ENCODE measurements at regions not wholly inside any gene's neighbourhood (a gene's known extent, or its start where the extent isn't known, plus 50 kb on each side); places are given as distances from the start of the nearest gene placed in this dataset.

- no peak for DNase-seq (ENCODE audit: low read depth in 1 of 2, low spot score in 1 of 2)
- TF ChIP-seq JUND (IDR thresholded peaks at IDR 0.05; ENCODE audit: low read depth), result no peak
- in situ Hi-C loops (cut with HindIII; ENCODE audit: low pct_unique_long_range_greater_than_20kb, low sequenced_read_pairs), result no loop called here
Measured at GRCh38 chr5:125294844-125295243, 548.4 kb upstream of the ZNF608 start.

DNA sequence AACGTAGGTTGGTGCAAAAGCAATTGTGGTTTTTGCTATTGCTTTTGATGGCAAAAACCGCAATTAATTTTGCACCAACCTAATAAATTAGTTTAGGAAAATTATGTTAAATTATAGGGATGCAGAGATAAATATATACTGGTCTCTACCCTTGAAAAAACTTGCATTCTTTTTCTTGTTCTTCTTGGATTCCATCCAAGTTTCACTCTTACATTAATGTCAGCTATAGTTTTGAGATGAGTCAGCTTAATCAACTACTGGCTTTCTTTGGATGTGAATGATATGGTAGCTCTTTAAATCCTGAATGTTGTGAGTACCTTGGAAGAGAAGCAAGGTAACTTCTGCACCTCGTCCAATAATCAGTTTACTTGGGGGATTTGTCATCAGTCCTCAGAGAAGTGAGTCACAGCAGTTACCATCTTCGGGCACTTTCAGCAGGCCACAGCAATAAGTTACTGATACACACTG is 549.0 kb upstream of the ZNF608 start:
- DNase-seq (ENCODE audit: low read depth in 1 of 2, low spot score in 1 of 2), result no peak
- in situ Hi-C loops (cut with HindIII; ENCODE audit: low pct_unique_long_range_greater_than_20kb, low sequenced_read_pairs), result no loop called here
- TF ChIP-seq JUND (IDR thresholded peaks at IDR 0.05; ENCODE audit: low read depth), result no peak

- in situ Hi-C loops (cut with HindIII; ENCODE audit: low pct_unique_long_range_greater_than_20kb, low sequenced_read_pairs), result no loop called here
- DNase-seq (ENCODE audit: low read depth in 1 of 2, low spot score in 1 of 2), result no peak
- TF ChIP-seq JUND (IDR thresholded peaks at IDR 0.05; ENCODE audit: low read depth), result no peak
Measured at GRCh38 chr5:125298258-125298657, 551.8 kb upstream of the ZNF608 start.

DNA sequence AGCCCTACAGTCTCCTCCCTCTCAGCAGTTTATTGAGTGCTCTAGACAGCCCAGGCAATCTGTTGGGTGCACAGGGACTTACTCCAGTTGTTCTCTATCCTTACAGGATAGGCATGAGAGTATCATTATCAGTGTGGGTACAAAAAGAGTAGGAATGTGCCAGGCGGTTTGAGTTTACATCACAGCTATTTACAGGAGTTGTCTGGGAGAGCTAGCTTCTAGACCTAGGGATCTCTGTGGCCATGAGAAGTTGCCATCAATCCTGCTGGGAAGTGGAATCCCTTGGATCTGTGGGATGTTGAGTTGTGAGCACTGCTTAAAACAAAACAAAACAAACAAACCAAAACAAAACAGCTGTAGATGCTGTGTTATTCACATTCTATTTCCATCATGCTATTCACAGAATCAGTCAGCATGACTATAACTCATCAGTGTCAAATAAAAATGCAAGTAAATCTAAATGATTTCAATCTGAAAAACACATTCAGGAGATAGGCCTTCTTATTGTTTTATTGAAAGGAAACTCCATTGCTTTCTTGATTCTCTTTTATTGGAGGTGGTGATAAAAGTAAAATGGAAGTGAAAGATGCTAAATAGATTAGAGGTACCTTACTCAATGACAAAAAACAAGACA is 552.4 kb upstream of the ZNF608 start:
- in situ Hi-C loops (cut with HindIII; ENCODE audit: low pct_unique_long_range_greater_than_20kb, low sequenced_read_pairs), result no loop called here
- DNase-seq (ENCODE audit: low read depth in 1 of 2, low spot score in 1 of 2), result no peak
- TF ChIP-seq JUND (IDR thresholded peaks at IDR 0.05; ENCODE audit: low read depth), result no peak

GRCh38 chr5:125301711-125302110 is 555.3 kb upstream of the ZNF608 start:
- TF ChIP-seq JUND (IDR thresholded peaks at IDR 0.05; ENCODE audit: low read depth), result no peak
- no peak for DNase-seq (ENCODE audit: low read depth in 1 of 2, low spot score in 1 of 2)
- in situ Hi-C loops (cut with HindIII; ENCODE audit: low pct_unique_long_range_greater_than_20kb, low sequenced_read_pairs), result no loop called here

- in situ Hi-C loops (cut with HindIII; ENCODE audit: low pct_unique_long_range_greater_than_20kb, low sequenced_read_pairs), result no loop called here
- no peak for DNase-seq (ENCODE audit: low read depth in 1 of 2, low spot score in 1 of 2)
- no peak for TF ChIP-seq JUND (IDR thresholded peaks at IDR 0.05; ENCODE audit: low read depth)
Measured at GRCh38 chr5:125302577-125302976, 556.1 kb upstream of the ZNF608 start.

DNA sequence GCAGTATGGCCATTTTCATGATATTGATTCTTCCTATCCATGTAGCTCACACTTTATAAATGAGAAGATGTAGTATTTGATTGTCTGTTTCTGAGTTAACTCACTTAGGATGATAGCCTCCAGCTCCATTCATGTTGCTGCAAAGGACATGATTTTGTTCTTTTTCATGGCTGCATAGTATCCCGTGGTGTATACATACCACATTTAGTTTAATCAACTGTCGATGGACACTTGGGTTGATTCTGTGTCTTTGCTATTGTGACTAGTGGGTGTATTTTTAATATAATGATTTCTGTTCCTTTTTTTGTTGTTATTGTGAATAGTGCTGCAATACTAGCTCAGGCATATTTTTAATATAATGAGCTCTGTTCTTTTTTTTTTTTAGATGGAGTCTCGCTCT is 560.3 kb upstream of the ZNF608 start:
- in situ Hi-C loops (cut with HindIII; ENCODE audit: low pct_unique_long_range_greater_than_20kb, low sequenced_read_pairs), result no loop called here
- no peak for TF ChIP-seq JUND (IDR thresholded peaks at IDR 0.05; ENCODE audit: low read depth)
- DNase-seq (ENCODE audit: low read depth in 1 of 2, low spot score in 1 of 2), result no peak

- DNase-seq (ENCODE audit: low read depth in 1 of 2, low spot score in 1 of 2), result no peak
- no peak for TF ChIP-seq JUND (IDR thresholded peaks at IDR 0.05; ENCODE audit: low read depth)
- in situ Hi-C loops (cut with HindIII; ENCODE audit: low pct_unique_long_range_greater_than_20kb, low sequenced_read_pairs), result no loop called here
Measured at GRCh38 chr5:125310749-125311148, 564.3 kb upstream of the ZNF608 start.

GRCh38 chr5:125311743-125312142 is 565.3 kb upstream of the ZNF608 start:
- no peak for TF ChIP-seq JUND (IDR thresholded peaks at IDR 0.05; ENCODE audit: low read depth)
- no peak for DNase-seq (ENCODE audit: low read depth in 1 of 2, low spot score in 1 of 2)
- in situ Hi-C loops (cut with HindIII; ENCODE audit: low pct_unique_long_range_greater_than_20kb, low sequenced_read_pairs), result no loop called here

DNA sequence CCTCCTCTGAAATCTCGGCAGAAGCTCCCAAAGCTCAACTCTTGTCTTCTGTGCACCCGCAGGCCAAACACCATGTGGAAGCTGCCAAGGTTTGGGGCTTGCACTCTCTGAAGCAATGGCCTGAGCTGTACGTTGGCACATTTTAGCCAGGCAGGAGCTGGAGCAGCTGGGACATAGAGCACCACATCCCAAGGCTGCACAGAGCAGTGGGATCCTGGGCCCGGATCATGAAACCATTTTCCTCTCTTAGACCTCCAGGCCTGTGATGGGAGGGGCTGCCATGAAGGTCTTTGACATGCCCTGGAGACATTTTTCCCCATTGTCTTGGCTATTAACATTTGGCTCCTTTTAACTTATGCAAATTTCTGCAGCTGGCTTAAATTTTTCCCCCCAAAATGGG is 567.1 kb upstream of the ZNF608 start:
- no peak for TF ChIP-seq JUND (IDR thresholded peaks at IDR 0.05; ENCODE audit: low read depth)
- in situ Hi-C loops (cut with HindIII; ENCODE audit: low pct_unique_long_range_greater_than_20kb, low sequenced_read_pairs), result no loop called here
- no peak for DNase-seq (ENCODE audit: low read depth in 1 of 2, low spot score in 1 of 2)

DNA sequence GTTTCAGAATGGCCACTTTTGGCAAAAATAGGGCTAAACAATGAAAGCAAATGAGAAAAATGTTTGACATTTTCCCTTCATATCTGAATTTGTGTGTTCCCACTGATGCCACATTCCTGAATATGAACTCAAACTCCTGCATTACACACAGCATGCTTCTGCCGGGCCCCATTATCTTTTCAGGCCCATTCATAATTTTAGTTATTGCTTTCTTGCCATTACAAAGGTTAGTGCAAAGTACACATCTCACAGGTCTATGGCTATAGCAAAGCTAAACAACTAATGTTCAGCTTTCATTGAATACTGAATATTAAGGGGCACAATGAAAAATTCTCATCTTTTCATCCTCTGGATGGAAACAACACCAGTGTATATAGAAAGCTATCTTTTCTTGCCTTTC is 568.9 kb upstream of the ZNF608 start:
- DNase-seq (ENCODE audit: low read depth in 1 of 2, low spot score in 1 of 2), result no peak
- in situ Hi-C loops (cut with HindIII; ENCODE audit: low pct_unique_long_range_greater_than_20kb, low sequenced_read_pairs), result no loop called here
- no peak for TF ChIP-seq JUND (IDR thresholded peaks at IDR 0.05; ENCODE audit: low read depth)

- no peak for DNase-seq (ENCODE audit: low read depth in 1 of 2, low spot score in 1 of 2)
- in situ Hi-C loops (cut with HindIII; ENCODE audit: low pct_unique_long_range_greater_than_20kb, low sequenced_read_pairs), result no loop called here
- TF ChIP-seq JUND (IDR thresholded peaks at IDR 0.05; ENCODE audit: low read depth), result no peak
Measured at GRCh38 chr5:125316391-125316790, 570.0 kb upstream of the ZNF608 start.

- no peak for DNase-seq (ENCODE audit: low read depth in 1 of 2, low spot score in 1 of 2)
- in situ Hi-C loops (cut with HindIII; ENCODE audit: low pct_unique_long_range_greater_than_20kb, low sequenced_read_pairs), result no loop called here
- TF ChIP-seq JUND (IDR thresholded peaks at IDR 0.05; ENCODE audit: low read depth), result no peak
Measured at GRCh38 chr5:125316915-125317535, 570.6 kb upstream of the ZNF608 start.

DNA sequence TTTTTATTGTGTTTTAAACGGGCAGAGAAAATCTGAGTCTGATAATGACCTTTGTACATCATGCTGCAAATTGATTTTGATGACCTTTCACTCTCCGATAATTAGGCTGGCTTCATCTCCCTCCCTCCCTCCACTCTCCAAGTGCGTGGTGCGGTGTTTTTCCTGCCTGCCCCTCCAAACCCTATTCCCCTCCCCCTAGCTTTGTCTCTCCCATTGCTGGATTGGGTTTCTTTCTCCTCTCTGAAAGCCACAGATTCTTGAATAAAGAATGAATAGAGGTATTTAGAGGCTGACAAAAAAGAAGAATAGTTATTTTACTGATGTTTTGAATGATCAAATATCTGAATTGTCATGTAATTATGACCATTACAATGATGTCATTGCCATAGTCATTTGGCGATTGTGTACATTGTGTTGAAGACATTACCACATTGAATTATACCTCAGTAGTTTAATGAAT is 571.1 kb upstream of the ZNF608 start:
- TF ChIP-seq JUND (IDR thresholded peaks at IDR 0.05; ENCODE audit: low read depth), result no peak
- in situ Hi-C loops (cut with HindIII; ENCODE audit: low pct_unique_long_range_greater_than_20kb, low sequenced_read_pairs), result no loop called here
- DNase-seq (ENCODE audit: low read depth in 1 of 2, low spot score in 1 of 2), result no peak
